HepG2 (cell line): ENCODE measurements at regions not wholly inside any gene's neighbourhood (a gene's known extent, or its start where the extent isn't known, plus 50 kb on each side); places are given as distances from the start of the nearest gene placed in this dataset.

Source experiments
- ATAC-seq: fragments of 200-7000 bp; cut with Tn5 transposase; 3 replicates; pipeline ENCODE4 v1.9.1; 2020; ENCODE audit warnings: mild to moderate bottlenecking, moderate library complexity
- BruUV-seq: library from RNA; stranded (reverse); fragments of 400-500 nt; replicated peaks from 2 replicates; lab custom pipeline; 2021; lab: Mats Ljungman, UMichigan
- CTCF ChIA-PET: fragments of 300-600 bp; formaldehyde crosslinking; extraction: SDS; loops from one replicate; lab custom pipeline; 2021; ENCODE audit warnings: low total read pairs, inconsistent platforms, low intra/inter-chr PET ratio; lab: Yijun Ruan, JAX
- POLR2A ChIA-PET: fragments of 350-600 bp; sonication (Branson Sonifier 250); formaldehyde crosslinking; loops from one replicate; lab custom pipeline; 2020; ENCODE audit warnings: antibody characterized with exemption, inconsistent platforms; lab: Yijun Ruan, JAX
- DNase-seq: peaks from one replicate; pipeline ENCODE4 v3.0.0-alpha.2; 2015; ENCODE audit warnings: low spot score
- FAIRE-seq: peaks from 3 replicates; lab custom pipeline; 2011; peaks lifted over from hg19 to GRCh38; lab: Jason Lieb, UNC
- H2AFZ ChIP-seq: one replicate; pipeline ENCODE4 v1.6.1; 2011; ENCODE audit warnings: low read length, inconsistent platforms
- H3K27ac ChIP-seq: fragments of 300-600 bp; 3 replicates; pipeline ENCODE4 v1.8.0; 2011; ENCODE audit warnings: mixed run types, mild to moderate bottlenecking, mixed read lengths, low read length, inconsistent platforms; ENCODE audit not compliant: insufficient read depth; ENCODE audit errors: extremely low read length
- H3K27me3 ChIP-seq, 2 experiments: fragments of 200-600 bp in 1 of 2; 2 replicates in 1 of 2; 3 replicates in 1 of 2; pipeline versions ENCODE4 v1.6.0 to v1.8.0; 2011; ENCODE audit warnings: low read length in 2 of 2, mild to moderate bottlenecking in 2 of 2, moderate library complexity in 2 of 2, inconsistent platforms in 1 of 2; ENCODE audit not compliant: insufficient read depth in 2 of 2, control insufficient read depth in 1 of 2
- H3K36me3 ChIP-seq, 2 experiments: fragments of 200-600 bp in 1 of 2; replicated peaks in 1 of 2; 2 replicates in 1 of 2; 3 replicates in 1 of 2; pipeline versions ENCODE4 v1.5.1 to v1.8.0; 2011; ENCODE audit warnings: low read length in 2 of 2, inconsistent platforms in 1 of 2; ENCODE audit not compliant: insufficient read depth in 2 of 2, control insufficient read depth in 1 of 2
- H3K4me1 ChIP-seq: 2 replicates; pipeline ENCODE4 v1.5.1; 2012; ENCODE audit warnings: low read length, inconsistent platforms; ENCODE audit not compliant: insufficient read depth
- H3K4me2 ChIP-seq: 2 replicates; pipeline ENCODE4 v1.6.0; 2011; ENCODE audit warnings: low read depth, low read length, inconsistent platforms
- H3K4me3 ChIP-seq, 3 experiments: fragments of 200-600 bp in 1 of 3; sonication (generic), shearing (Covaris generic) in 1 of 3; replicated peaks in 1 of 3; 2 replicates each; pipeline ENCODE4 v1.5.1; 2011 to 2016; ENCODE audit warnings: low read length in 3 of 3, inconsistent platforms in 2 of 3, low read depth in 2 of 3, mild to moderate bottlenecking in 2 of 3, control low read depth in 1 of 3, mixed read lengths in 1 of 3; ENCODE audit not compliant: insufficient read depth in 1 of 3
- H3K79me2 ChIP-seq: one replicate; pipeline ENCODE4 v1.6.1; 2011; ENCODE audit warnings: low read length, inconsistent platforms; ENCODE audit not compliant: insufficient read depth
- H3K9ac ChIP-seq: 2 replicates; pipeline ENCODE4 v1.6.0; 2011; ENCODE audit warnings: mild to moderate bottlenecking, low read depth, low read length, inconsistent platforms; ENCODE audit not compliant: insufficient read depth
- H3K9me3 ChIP-seq: 2 replicates; pipeline ENCODE4 v1.5.1; 2012; ENCODE audit warnings: mild to moderate bottlenecking, low read length
- H4K20me1 ChIP-seq: 2 replicates; pipeline ENCODE4 v1.6.0; 2011; ENCODE audit warnings: inconsistent platforms, mild to moderate bottlenecking, low read length, moderate library complexity; ENCODE audit not compliant: insufficient read depth
- HNRNPK ChIP-seq: fragments of 200-400 bp; formaldehyde crosslinking; IDR thresholded peaks from 2 replicates; pipeline ENCODE4 v1.6.1; 2018; ENCODE audit warnings: low read length, low read depth, moderate library complexity, mild to moderate bottlenecking; ENCODE audit not compliant: poor library complexity, severe bottlenecking
- PHF5A ChIP-seq: IDR thresholded peaks from one replicate; pipeline ENCODE4 v1.6.1; 2018; ENCODE audit warnings: low read depth, missing genetic modification reagents; ENCODE audit not compliant: unreplicated experiment
- STAT6 ChIP-seq: sonication (generic); formaldehyde crosslinking; IDR thresholded peaks from 2 replicates; pipeline ENCODE4 v1.4.0; 2020; ENCODE audit warnings: missing genetic modification reagents, mild to moderate bottlenecking, borderline replicate concordance
- ZNF292 ChIP-seq: sonication (generic); formaldehyde crosslinking; IDR thresholded peaks from 2 replicates; pipeline ENCODE4 v1.8.1; 2022; ENCODE audit warnings: mild to moderate bottlenecking, low read depth, missing genetic modification reagents, borderline replicate concordance
- ZNF564 ChIP-seq: sonication (generic); formaldehyde crosslinking; IDR thresholded peaks from 2 replicates; pipeline ENCODE4 v1.8.1; 2023; ENCODE audit warnings: mild to moderate bottlenecking, missing genetic modification reagents
- WGBS: methylation state at CpG from one replicate; pipeline ENCODE4 v1.1.6; 2017; ENCODE audit warnings: low lambda C conversion rate; 5-methylcytosine and 5-hydroxymethylcytosine counted together
- in situ Hi-C: cut with HindIII; loops from 2 replicates; pipeline ENCODE4 v1.10.0; 2017; ENCODE audit warnings: low pct_unique_long_range_greater_than_20kb; ENCODE audit not compliant: extremely low pct_ligation_motif_present
- intact Hi-C: fragments of 100-400 bp; cut with micrococcal nuclease; formaldehyde crosslinking; loops from one replicate; pipeline ENCODE4 v1.10.0; 2022; ENCODE audit not compliant: unreplicated experiment

GRCh38 chr13:54799621-54800226 lies 1771.1 kb downstream of the OLFM4 start (continued):
- no peak for TF ChIP-seq ZNF292
- no peak for TF ChIP-seq PHF5A (CRISPR knock-in tag)
- TF ChIP-seq STAT6, result no peak

- Histone ChIP-seq H3K9ac (no peak overlapping the region), H3K4me3 (no peak overlapping the region), H4K20me1 (no peaks in the 10 kb centered on the region), H3K36me3 (no peaks in the 10 kb centered on the region), H3K27ac (no peak overlapping the region), H3K9me3 (peaks cover 50% of the 10 kb centered on the region), H3K27me3 (no peaks in the 10 kb centered on the region), H3K4me1 (no peaks in the 10 kb centered on the region), H3K79me2 (no peaks in the 10 kb centered on the region), H3K4me2 (no peak overlapping the region), H2AFZ (no peak overlapping the region)
- intact Hi-C loops, result no loop called here
- no TSS peak for BruUV-seq
- no peak for FAIRE-seq
- POLR2A ChIA-PET, result no interaction called here
- no peak for ATAC-seq
- in situ Hi-C loops, result no loop called here
- DNase-seq, result no peak
- CTCF ChIA-PET, result no interaction called here
- WGBS, result 23% methylated on average over 4 of the region's 4 CpGs
- TF ChIP-seq ZNF564 (CRISPR knock-in tag) (no peak), HNRNPK (peak; percentile 29)
These were observed 1773.6 kb downstream of the OLFM4 start for GRCh38 chr13:54802226-54802625.
